IMR-90 (cell line): ENCODE measurements at regions not wholly inside any gene's neighbourhood (a gene's known extent, or its start where the extent isn't known, plus 50 kb on each side); places are given as distances from the start of the nearest gene placed in this dataset.

Experiments
- ATAC-seq: fragments of 200-7000 bp; cut with Tn5 transposase; 2 replicates; pipeline ENCODE4 v1.9.1; 2020; ENCODE audit warnings: low read depth, mild to moderate bottlenecking, moderate library complexity
- BruUV-seq: library from RNA; stranded (reverse); fragments of 400-500 nt; replicated peaks from 2 replicates; lab custom pipeline; 2021; lab: Mats Ljungman, UMichigan
- CTCF ChIA-PET: fragments of 300-600 bp; formaldehyde crosslinking; extraction: SDS; loops from one replicate; lab custom pipeline; 2021; ENCODE audit warnings: antibody characterized with exemption; lab: Yijun Ruan, JAX
- POLR2A ChIA-PET: fragments of 300-600 bp; sonication (Branson Sonifier 250); formaldehyde crosslinking; loops from one replicate; lab custom pipeline; 2022; ENCODE audit warnings: antibody characterized with exemption; ENCODE audit not compliant: unreplicated experiment; lab: Charles Lee
- DNase-seq: peaks from one replicate; pipeline ENCODE4 v3.0.0; 2013
- H2AFZ ChIP-seq: replicated peaks from 2 replicates; pipeline ENCODE3; 2013; ENCODE audit warnings: low read length, mild to moderate bottlenecking; ENCODE audit not compliant: poor library complexity
- H2AK5ac ChIP-seq: 2 replicates; pipeline ENCODE4 v1.6.1; 2013; ENCODE audit warnings: low read depth, low read length, inconsistent platforms
- H2AK9ac ChIP-seq: replicated peaks from 2 replicates; pipeline ENCODE3; 2013; ENCODE audit warnings: mild to moderate bottlenecking, low read depth, low read length, moderate library complexity; ENCODE audit not compliant: poor library complexity
- H2BK120ac ChIP-seq: 2 replicates; pipeline ENCODE4 v1.6.1; 2013; ENCODE audit warnings: low read depth, low read length, inconsistent platforms
- H2BK15ac ChIP-seq: 3 replicates; pipeline ENCODE4 v1.6.1; 2013; ENCODE audit warnings: low read depth, low read length, inconsistent platforms
- H2BK20ac ChIP-seq: 2 replicates; pipeline ENCODE4 v1.6.1; 2013; ENCODE audit warnings: low read depth, mild to moderate bottlenecking, inconsistent platforms, low read length, moderate library complexity
- H2BK5ac ChIP-seq: 2 replicates; pipeline ENCODE4 v1.6.1; 2013; ENCODE audit warnings: mild to moderate bottlenecking, low read depth, low read length, inconsistent platforms; ENCODE audit not compliant: poor library complexity, severe bottlenecking
- H3K14ac ChIP-seq: replicated peaks from 2 replicates; pipeline ENCODE4 v1.6.1; 2013; ENCODE audit warnings: low read depth, low read length, inconsistent platforms
- H3K18ac ChIP-seq: 2 replicates; pipeline ENCODE4 v1.6.1; 2013; ENCODE audit warnings: low read depth, low read length, control low read depth
- H3K23ac ChIP-seq: 2 replicates; pipeline ENCODE4 v1.6.1; 2013; ENCODE audit warnings: low read depth, low read length, inconsistent platforms
- H3K27ac ChIP-seq: 2 replicates; pipeline ENCODE4 v1.5.1; 2013; ENCODE audit warnings: mild to moderate bottlenecking, control low read depth, low read length; ENCODE audit not compliant: insufficient read depth
- H3K27me3 ChIP-seq: 2 replicates; pipeline ENCODE4 v1.6.1; 2013; ENCODE audit warnings: low read length; ENCODE audit not compliant: control insufficient read depth, insufficient read depth
- H3K36me3 ChIP-seq: 2 replicates; pipeline ENCODE4 v1.6.1; 2013; ENCODE audit warnings: low read length, mixed read lengths; ENCODE audit not compliant: control insufficient read depth, insufficient read depth
- H3K4ac ChIP-seq: 2 replicates; pipeline ENCODE4 v1.6.1; 2013; ENCODE audit warnings: low read depth, low read length, inconsistent platforms
- H3K4me1 ChIP-seq: 2 replicates; pipeline ENCODE4 v1.6.1; 2013; ENCODE audit warnings: low read length, mixed read lengths; ENCODE audit not compliant: control insufficient read depth, insufficient read depth
- H3K4me2 ChIP-seq: 2 replicates; pipeline ENCODE4 v1.6.1; 2013; ENCODE audit warnings: low read depth, mild to moderate bottlenecking, control low read depth, low read length, moderate library complexity
- H3K4me3 ChIP-seq: 2 replicates; pipeline ENCODE4 v1.5.1; 2013; ENCODE audit warnings: low read depth, mild to moderate bottlenecking, control low read depth, low read length, moderate library complexity; ENCODE audit not compliant: insufficient read depth
- H3K56ac ChIP-seq: 2 replicates; pipeline ENCODE4 v1.6.1; 2013; ENCODE audit warnings: low read length, inconsistent platforms; ENCODE audit not compliant: insufficient read depth; ENCODE audit errors: extremely low read depth
- H3K79me1 ChIP-seq, 2 experiments: 2 replicates each; pipeline ENCODE4 v1.6.1; 2013; ENCODE audit warnings: low read length in 2 of 2, inconsistent platforms in 1 of 2, low read depth in 1 of 2
- H3K9ac ChIP-seq: 2 replicates; pipeline ENCODE4 v1.6.1; 2013; ENCODE audit warnings: low read depth, low read length, control low read depth
- H3K9me1 ChIP-seq: 2 replicates; pipeline ENCODE4 v1.6.1; 2013; ENCODE audit warnings: low read length, inconsistent platforms; ENCODE audit not compliant: insufficient read depth
- H3K9me3 ChIP-seq: 2 replicates; pipeline ENCODE4 v1.6.1; 2013; ENCODE audit warnings: low read length; ENCODE audit not compliant: control insufficient read depth, insufficient read depth
- H4K20me1 ChIP-seq: 2 replicates; pipeline ENCODE4 v1.6.1; 2013; ENCODE audit warnings: low read length, inconsistent platforms; ENCODE audit not compliant: insufficient read depth
- H4K5ac ChIP-seq: 2 replicates; pipeline ENCODE4 v1.6.1; 2013; ENCODE audit warnings: mild to moderate bottlenecking, low read depth, low read length, control low read depth
- H4K8ac ChIP-seq, 2 experiments: 2 replicates each; pipeline ENCODE4 v1.6.1; 2013; ENCODE audit warnings: low read depth in 2 of 2, low read length in 2 of 2, control low read depth in 1 of 2, inconsistent platforms in 1 of 2
- H4K91ac ChIP-seq: 2 replicates; pipeline ENCODE4 v1.6.1; 2013; ENCODE audit warnings: low read depth, low read length, inconsistent platforms; ENCODE audit not compliant: insufficient read depth
- BHLHE40 ChIP-seq: fragments of 150-350 bp; IDR thresholded peaks from 2 replicates; pipeline ENCODE4 v1.6.1; 2016; ENCODE audit warnings: mild to moderate bottlenecking, low read depth, low read length
- CEBPB ChIP-seq: IDR thresholded peaks from 2 replicates; pipeline ENCODE4 v1.6.1; 2012; ENCODE audit warnings: low read depth, low read length, improper control_type of control experiment
- CHD1 ChIP-seq: IDR thresholded peaks from 2 replicates; pipeline ENCODE4 v1.6.1; 2012; ENCODE audit warnings: low read depth, low read length, improper control_type of control experiment
- CTCF ChIP-seq: conservative IDR thresholded peaks from 2 replicates; pipeline ENCODE4 v1.5.1; 2012; ENCODE audit warnings: mild to moderate bottlenecking, low read depth, low read length, improper control_type of control experiment
- ELK1 ChIP-seq: fragments of 150-350 bp; IDR thresholded peaks from 2 replicates; pipeline ENCODE4 v1.6.1; 2016; ENCODE audit warnings: low read depth, mild to moderate bottlenecking, low read length, moderate library complexity, borderline replicate concordance
- FOS ChIP-seq: fragments of 150-350 bp; IDR thresholded peaks from 2 replicates; pipeline ENCODE4 v1.6.1; 2016; ENCODE audit warnings: low read depth, low read length
- MAFK ChIP-seq: IDR thresholded peaks from 2 replicates; pipeline ENCODE4 v1.6.1; 2012; ENCODE audit warnings: low read depth, low read length, improper control_type of control experiment
- MAZ ChIP-seq: IDR thresholded peaks from 2 replicates; pipeline ENCODE4 v1.6.1; 2012; ENCODE audit warnings: low read depth, mild to moderate bottlenecking, low read length, improper control_type of control experiment, moderate library complexity, borderline replicate concordance
- MXI1 ChIP-seq: IDR thresholded peaks from 2 replicates; pipeline ENCODE4 v1.6.1; 2012; ENCODE audit warnings: low read depth, mild to moderate bottlenecking, low read length, moderate library complexity, borderline replicate concordance
- NFE2L2 ChIP-seq: fragments of 150-350 bp; IDR thresholded peaks from 2 replicates; pipeline ENCODE4 v1.6.1; 2016; ENCODE audit warnings: low read depth, mild to moderate bottlenecking, low read length
- POLR2A ChIP-seq: IDR thresholded peaks from 2 replicates; pipeline ENCODE4 v1.6.1; 2012; ENCODE audit warnings: mild to moderate bottlenecking, low read depth, low read length
- RAD21 ChIP-seq: IDR thresholded peaks from 2 replicates; pipeline ENCODE4 v1.6.1; 2012; ENCODE audit warnings: low read length, improper control_type of control experiment
- RCOR1 ChIP-seq: IDR thresholded peaks from 2 replicates; pipeline ENCODE4 v1.6.1; 2012; ENCODE audit warnings: mild to moderate bottlenecking, low read length, improper control_type of control experiment; ENCODE audit not compliant: insufficient replicate concordance
- RFX5 ChIP-seq: IDR thresholded peaks from 2 replicates; pipeline ENCODE4 v1.8.0; 2012; ENCODE audit warnings: low read depth, mild to moderate bottlenecking, low read length, moderate library complexity
- SMC3 ChIP-seq: fragments of 150-350 bp; IDR thresholded peaks from 2 replicates; pipeline ENCODE4 v1.6.1; 2016; ENCODE audit warnings: low read depth, mild to moderate bottlenecking, antibody characterized with exemption, low read length, moderate library complexity
- USF2 ChIP-seq: fragments of 150-350 bp; IDR thresholded peaks from 2 replicates; pipeline ENCODE4 v1.6.1; 2017; ENCODE audit warnings: mild to moderate bottlenecking, antibody characterized with exemption, low read length, low read depth
- WGBS, 2 experiments: methylation state at CpG; one replicate each; pipeline versions ENCODE4 v1.1.5 to v1.1.7; 2013; ENCODE audit warnings: missing lambda C conversion rate in 2 of 2; ENCODE audit not compliant: insufficient read length in 1 of 2; ENCODE audit errors: extremely low coverage in 2 of 2; 5-methylcytosine and 5-hydroxymethylcytosine counted together
- dilution Hi-C: fragments of 300-500 bp; cut with HindIII; formaldehyde crosslinking; loops from one replicate; pipeline ENCODE4 v1.14.3; 2018; ENCODE audit warnings: low sequenced_read_pairs; ENCODE audit not compliant: unreplicated experiment
- in situ Hi-C: fragments of 300-500 bp; cut with MboI; formaldehyde crosslinking; loops from 3 replicates; pipeline ENCODE4 v1.14.3; 2019; ENCODE audit warnings: low sequenced_read_pairs, inconsistent platforms, mixed read lengths
- intact Hi-C: fragments of 100-400 bp; cut with micrococcal nuclease; formaldehyde crosslinking; loops from 2 replicates; pipeline ENCODE4 v1.10.0; 2022

GRCh38 chr13:70384156-70384555 lies 275.9 kb upstream of the KLHL1 start:
- Histone ChIP-seq H3K18ac (no peak overlapping the region), H2BK15ac (no peak overlapping the region), H3K4me1 (no peaks in the 10 kb centered on the region), H3K27ac (no peak overlapping the region), H3K56ac (no peak overlapping the region), H3K36me3 (no peaks in the 10 kb centered on the region), H3K4me3 (no peak overlapping the region), H2BK120ac (no peak overlapping the region), H3K27me3 (no peaks in the 10 kb centered on the region), H3K4me2 (no peak overlapping the region), H2AK5ac (no peak overlapping the region), H4K91ac (no peak overlapping the region), H3K79me1 (no peaks in the 10 kb centered on the region), H3K9ac (no peak overlapping the region), H2AK9ac (no peak overlapping the region), H2BK20ac (no peak overlapping the region), H3K4ac (no peak overlapping the region), H4K20me1 (no peaks in the 10 kb centered on the region), H4K5ac (no peak overlapping the region), H3K23ac (no peak overlapping the region), H3K9me1 (no peaks in the 10 kb centered on the region), H3K9me3 (peaks cover 16% of the 10 kb centered on the region; the same call in 1 of the 2 replicates), H3K14ac (no peak overlapping the region), H2BK5ac (no peak overlapping the region), H4K8ac (no peak overlapping the region), H2AFZ (no peak overlapping the region)
- TF ChIP-seq RAD21 (no peak), FOS (no peak), MAZ (no peak), NFE2L2 (no peak), BHLHE40 (no peak), CTCF (no peak), SMC3 (no peak), MAFK (no peak), RFX5 (no peak), RCOR1 (no peak), ELK1 (no peak), CHD1 (no peak), CEBPB (no peak), POLR2A (no peak), USF2 (no peak), MXI1 (no peak)
- intact Hi-C loops (no loop called here), dilution Hi-C loops (no loop called here), in situ Hi-C loops (no loop called here)
- POLR2A ChIA-PET, result no interaction called here
- no TSS peak for BruUV-seq
- WGBS, 2 experiments, result no CpG with 5 or more reads among the region's 3 CpGs
- CTCF ChIA-PET, result no interaction called here
- ATAC-seq, result no peak
- DNase-seq, result no peak
